Mesothelial cell of epicardium (in vitro differentiated cells): ENCODE measurements at regions not wholly inside any gene's neighbourhood (a gene's known extent, or its start where the extent isn't known, plus 50 kb on each side); places are given as distances from the start of the nearest gene placed in this dataset.
"Not testable (repeated sequence)": the region's sequence is repeated elsewhere in the genome, so short reads cannot be mapped to it uniquely, and the experiment has no call there.

ENCODE experiments used
- DNase-seq, 2 experiments: peaks; one replicate each; pipeline ENCODE4 v3.0.0; 2021; ENCODE audit warnings: low spot score in 2 of 2; ENCODE audit not compliant: unreplicated experiment in 2 of 2
- H3K27ac Mint-ChIP-seq: 2 replicates; pipeline ENCODE4 v1.8.0; 2021; ENCODE audit warnings: mixed read lengths
- H3K27me3 Mint-ChIP-seq: 2 replicates; pipeline ENCODE4 v1.8.0; 2021; ENCODE audit warnings: low read depth, mixed read lengths
- H3K36me3 Mint-ChIP-seq: 2 replicates; pipeline ENCODE4 v1.8.0; 2021; ENCODE audit warnings: mixed read lengths
- H3K4me1 Mint-ChIP-seq: 2 replicates; pipeline ENCODE4 v1.8.0; 2021; ENCODE audit warnings: mixed read lengths
- H3K4me3 Mint-ChIP-seq: 2 replicates; pipeline ENCODE4 v1.8.0; 2021; ENCODE audit warnings: mild to moderate bottlenecking, moderate library complexity, mixed read lengths
- H3K9me3 Mint-ChIP-seq: 2 replicates; pipeline ENCODE4 v1.8.0; 2021; ENCODE audit warnings: mixed read lengths
- CTCF ChIP-seq: fragments of 200-600 bp; sonication (generic); IDR thresholded peaks from one replicate; pipeline ENCODE4 v1.5.0; 2021; ENCODE audit warnings: antibody characterized with exemption; ENCODE audit not compliant: unreplicated experiment

GRCh38 chr3:178201714-178202113, 334.5 kb upstream of the KCNMB2 start:
- Mint-ChIP-seq H3K36me3 (no peaks in the 10 kb centered on the region), H3K4me3 (no peak overlapping the region), H3K27ac (no peak overlapping the region), H3K4me1 (peaks cover 27% of the 10 kb centered on the region), H3K9me3 (no peaks in the 10 kb centered on the region), H3K27me3 (no peaks in the 10 kb centered on the region)
- no peak for TF ChIP-seq CTCF
- no peak for DNase-seq

GRCh38 chr3:178202194-178202593, 334.0 kb upstream of the KCNMB2 start:
- Mint-ChIP-seq H3K9me3 (no peaks in the 10 kb centered on the region), H3K4me1 (peaks cover 24% of the 10 kb centered on the region)

GRCh38 chr3:178203165-178203564, 333.1 kb upstream of the KCNMB2 start:
- no peak for TF ChIP-seq CTCF
- peaks cover 22% of the 10 kb centered on the region for H3K4me1 Mint-ChIP-seq
- H3K9me3 Mint-ChIP-seq: no peaks in the 10 kb centered on the region
- no peak overlapping the region for H3K4me3 Mint-ChIP-seq
- H3K27me3 Mint-ChIP-seq: no peaks in the 10 kb centered on the region
- no peaks in the 10 kb centered on the region for H3K36me3 Mint-ChIP-seq
- DNase-seq: no peak
- no peak overlapping the region for H3K27ac Mint-ChIP-seq

More at GRCh38 chr3:178202194-178202593, 334.0 kb upstream of the KCNMB2 start:
- Mint-ChIP-seq H3K27ac (no peak overlapping the region), H3K36me3 (no peaks in the 10 kb centered on the region), H3K4me3 (no peak overlapping the region), H3K27me3 (no peaks in the 10 kb centered on the region)
- TF ChIP-seq CTCF: no peak
- DNase-seq: no peak

- Mint-ChIP-seq H3K9me3 (no peaks in the 10 kb centered on the region), H3K27ac (no peak overlapping the region), H3K36me3 (no peaks in the 10 kb centered on the region), H3K4me3 (no peak overlapping the region), H3K4me1 (peaks cover 18% of the 10 kb centered on the region), H3K27me3 (no peaks in the 10 kb centered on the region)
- no peak for DNase-seq
- no peak for TF ChIP-seq CTCF
These were observed 332.6 kb upstream of the KCNMB2 start for GRCh38 chr3:178203650-178204049.

GRCh38 chr3:178205740-178206139, 330.5 kb upstream of the KCNMB2 start:
- no peaks in the 10 kb centered on the region for H3K36me3 Mint-ChIP-seq
- no peak for DNase-seq
- H3K9me3 Mint-ChIP-seq: no peaks in the 10 kb centered on the region
- H3K4me3 Mint-ChIP-seq: no peak overlapping the region
- H3K27me3 Mint-ChIP-seq: no peaks in the 10 kb centered on the region
- no peak overlapping the region for H3K27ac Mint-ChIP-seq
- peaks cover 17% of the 10 kb centered on the region for H3K4me1 Mint-ChIP-seq
- no peak for TF ChIP-seq CTCF

- Mint-ChIP-seq H3K4me1 (peaks cover 17% of the 10 kb centered on the region), H3K36me3 (no peaks in the 10 kb centered on the region), H3K27ac (no peak overlapping the region), H3K27me3 (no peaks in the 10 kb centered on the region), H3K4me3 (no peak overlapping the region), H3K9me3 (no peaks in the 10 kb centered on the region)
- TF ChIP-seq CTCF: no peak
- no peak for DNase-seq
These were observed 329.7 kb upstream of the KCNMB2 start for GRCh38 chr3:178206521-178206920.

- not testable (repeated sequence) for H3K27ac Mint-ChIP-seq, H3K9me3 Mint-ChIP-seq, H3K27me3 Mint-ChIP-seq, H3K36me3 Mint-ChIP-seq, DNase-seq, H3K4me3 Mint-ChIP-seq
- peaks cover 13% of the 10 kb centered on the region for H3K4me1 Mint-ChIP-seq
These were observed 329.1 kb upstream of the KCNMB2 start for GRCh38 chr3:178207161-178207560.

- peaks cover 11% of the 10 kb centered on the region for H3K4me1 Mint-ChIP-seq
- not testable (repeated sequence) for H3K9me3 Mint-ChIP-seq, H3K27me3 Mint-ChIP-seq, DNase-seq, H3K36me3 Mint-ChIP-seq, H3K4me3 Mint-ChIP-seq, H3K27ac Mint-ChIP-seq
These were observed 328.6 kb upstream of the KCNMB2 start for GRCh38 chr3:178207627-178208026.

- not testable (repeated sequence) for H3K27me3 Mint-ChIP-seq, H3K9me3 Mint-ChIP-seq, H3K4me1 Mint-ChIP-seq, H3K27ac Mint-ChIP-seq, DNase-seq, H3K4me3 Mint-ChIP-seq, H3K36me3 Mint-ChIP-seq
These were observed 327.1 kb upstream of the KCNMB2 start for GRCh38 chr3:178209116-178209515.
